CD4-positive, alpha-beta T cell treated with Interferon gamma for 1 hour (primary cell): ENCODE measurements at regions not wholly inside any gene's neighbourhood (a gene's known extent, or its start where the extent isn't known, plus 50 kb on each side); places are given as distances from the start of the nearest gene placed in this dataset.
"Not testable (repeated sequence)": the region's sequence is repeated elsewhere in the genome, so short reads cannot be mapped to it uniquely, and the experiment has no call there.

ENCODE experiments used
- DNase-seq: peaks from one replicate; pipeline ENCODE4 v3.0.0-alpha.2; 2020

DNA sequence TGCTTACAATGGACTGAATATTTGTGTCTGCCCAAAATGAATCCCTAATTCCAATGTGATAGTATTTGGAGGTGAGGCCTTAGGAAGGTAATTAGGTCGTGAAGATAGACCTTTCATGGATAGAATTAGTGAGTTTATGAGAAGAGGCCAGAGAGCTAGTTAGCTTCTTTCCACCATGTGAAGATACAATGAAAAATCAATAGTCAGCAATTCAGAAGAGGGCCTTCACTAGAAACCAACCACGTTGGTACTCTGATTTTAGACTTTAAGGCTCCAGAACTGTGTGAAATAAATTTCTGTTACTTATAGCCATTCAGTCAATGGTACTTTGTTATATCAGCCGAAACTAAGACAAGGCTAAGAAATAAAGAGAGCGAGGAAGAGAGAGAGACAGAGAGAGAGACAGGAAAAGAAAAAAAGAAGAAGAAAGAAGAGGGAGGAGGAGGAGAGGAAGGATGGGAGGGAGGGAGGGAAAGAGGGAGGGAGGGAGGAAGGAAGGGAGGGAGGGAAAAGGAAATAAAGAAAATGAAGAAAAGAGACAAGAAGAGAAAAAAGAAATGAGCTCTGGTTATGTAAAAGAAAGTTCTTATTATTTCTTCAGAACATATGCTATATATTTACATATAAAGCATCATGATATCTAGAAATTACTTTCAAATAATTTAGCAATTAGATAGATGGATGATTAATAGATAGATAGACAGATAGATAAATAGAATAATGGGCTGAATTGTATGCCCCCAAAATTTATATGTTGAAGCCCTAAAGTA is 1725.3 kb downstream of the EFNA5 start:
- DNase-seq: no peak

DNA sequence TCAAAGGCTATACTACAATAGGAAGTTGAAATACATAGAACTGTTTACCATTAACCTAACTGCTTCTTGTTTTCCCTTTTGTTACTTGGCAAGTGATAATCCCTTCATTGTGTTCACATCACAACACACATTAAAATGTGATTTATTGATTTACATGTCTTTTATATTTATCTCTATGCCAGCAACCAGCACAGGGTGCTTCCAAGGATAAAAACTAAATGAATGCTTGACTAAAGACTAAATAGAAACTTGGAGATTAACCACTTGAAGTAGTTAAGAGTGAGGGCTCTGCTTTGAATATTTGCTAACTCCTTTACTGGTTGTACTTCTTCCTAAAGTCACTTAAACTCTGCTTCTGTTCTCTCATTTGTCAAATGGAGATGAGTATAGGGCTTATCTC is 1730.6 kb downstream of the EFNA5 start:
- no peak for DNase-seq

DNA sequence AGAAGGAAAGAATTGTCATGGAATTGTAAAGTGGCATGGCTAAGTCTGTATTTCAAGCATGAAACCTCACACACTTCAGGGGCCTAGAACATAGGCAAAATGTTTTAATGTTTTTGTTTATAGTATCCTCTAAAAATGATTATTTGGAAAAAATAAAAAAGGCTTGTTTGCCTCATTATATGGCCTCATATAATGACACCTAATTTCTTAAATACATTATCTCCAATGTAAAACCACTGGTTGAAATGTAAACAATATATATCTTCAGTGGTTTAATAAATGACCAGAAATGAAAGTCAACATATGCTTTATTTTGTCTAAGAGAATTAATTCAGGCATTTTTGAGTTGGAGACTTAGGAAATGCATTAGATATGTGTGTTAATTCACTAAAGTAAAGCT is 1736.6 kb downstream of the EFNA5 start:
- DNase-seq: no peak

DNA sequence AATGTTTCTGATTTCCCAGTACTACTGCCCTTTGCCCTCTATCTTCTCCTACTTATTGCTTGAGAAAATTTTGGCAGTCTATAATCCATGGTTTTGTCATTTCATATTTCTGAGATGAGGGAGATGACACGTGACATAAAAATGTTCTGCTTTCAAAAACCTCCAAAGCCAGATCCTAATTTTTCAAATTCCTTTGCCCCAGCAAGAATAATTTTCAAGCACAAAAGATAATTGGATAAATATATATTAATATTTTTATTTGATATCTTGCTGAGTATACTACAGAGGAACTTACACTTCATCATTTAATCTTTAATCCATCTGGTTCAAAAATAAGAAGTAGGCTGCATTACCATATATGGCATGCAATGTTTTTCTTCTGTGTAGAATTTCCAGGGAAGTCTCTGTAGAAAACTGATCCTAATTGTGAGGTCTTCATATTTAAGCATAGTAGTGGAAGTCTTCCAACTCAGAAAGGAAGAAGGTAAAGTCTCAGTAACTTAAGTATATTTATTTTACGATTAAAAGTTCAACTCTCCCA is 1738.8 kb downstream of the EFNA5 start:
- DNase-seq: no peak

DNA sequence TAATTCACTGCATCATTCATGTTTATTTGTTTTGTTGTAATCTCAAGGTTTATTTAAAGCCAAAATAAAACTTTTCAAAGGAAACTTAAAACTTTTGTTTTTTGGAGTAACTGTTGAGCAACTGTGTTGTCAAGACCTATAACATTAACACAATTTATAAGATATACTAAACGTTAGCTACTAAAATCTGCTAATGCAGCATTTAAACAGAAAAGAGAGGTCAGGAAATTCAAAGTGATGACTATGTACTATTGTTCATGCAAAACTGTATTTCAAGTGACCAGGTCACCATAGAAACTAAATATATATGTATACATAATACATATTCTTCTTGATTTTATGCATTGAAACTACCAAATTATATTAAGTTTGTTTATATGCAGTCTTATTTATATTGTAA is 1740.9 kb downstream of the EFNA5 start:
- DNase-seq: no peak

DNA sequence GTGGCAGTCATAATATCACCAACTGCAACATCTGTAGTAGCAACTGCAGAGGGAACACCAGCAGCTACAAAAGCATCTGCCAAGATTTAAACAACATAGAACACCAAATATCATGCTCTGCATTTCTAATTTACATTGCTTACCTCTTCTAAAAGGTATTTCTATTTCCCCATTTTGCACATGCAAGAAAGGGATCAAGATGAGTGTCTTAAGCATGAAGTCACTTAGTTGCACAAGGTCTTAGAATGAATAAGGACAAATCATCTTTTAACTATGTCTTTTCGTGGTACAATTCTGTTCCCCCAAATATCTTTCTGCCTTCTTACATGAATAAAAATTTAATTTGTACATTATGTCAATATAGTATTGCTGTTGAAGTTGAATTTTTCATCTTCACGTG is 1746.4 kb downstream of the EFNA5 start:
- no peak for DNase-seq

DNA sequence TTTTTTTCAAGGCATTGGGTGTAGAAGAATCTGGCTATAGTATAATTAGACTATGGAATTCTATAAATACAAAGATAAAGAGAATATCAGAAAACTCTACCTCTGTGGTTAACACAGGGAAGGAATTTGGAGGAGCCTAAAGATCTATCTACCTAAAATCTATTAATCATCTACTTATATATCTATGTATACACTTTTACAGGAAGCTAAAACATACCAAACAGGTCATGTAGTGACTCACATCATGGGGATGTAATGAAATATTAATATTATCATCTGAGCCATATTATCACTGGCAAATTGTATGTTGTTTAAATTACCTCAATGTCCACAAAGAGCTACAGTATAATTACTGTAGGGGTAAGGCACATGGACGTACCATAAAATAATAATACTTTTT is 1748.2 kb downstream of the EFNA5 start:
- no peak for DNase-seq

DNA sequence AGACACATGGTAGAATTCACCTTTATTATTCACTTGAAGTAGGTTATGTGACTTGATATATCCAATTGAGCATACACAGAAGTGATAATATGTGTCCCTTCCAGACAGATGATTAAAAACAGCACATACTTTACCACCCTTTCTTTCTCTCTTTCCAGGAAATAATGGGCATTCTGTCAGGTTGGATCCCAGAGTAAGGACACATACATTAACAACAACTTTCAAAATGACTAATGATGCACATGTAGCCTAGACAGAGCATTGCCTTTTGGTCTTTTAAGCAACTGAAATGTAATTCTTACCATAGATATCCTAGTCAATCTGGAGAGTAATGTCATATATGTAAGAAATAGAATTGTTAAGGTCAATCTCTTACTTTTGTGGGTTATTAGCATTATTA is 1748.7 kb downstream of the EFNA5 start:
- DNase-seq: no peak

DNA sequence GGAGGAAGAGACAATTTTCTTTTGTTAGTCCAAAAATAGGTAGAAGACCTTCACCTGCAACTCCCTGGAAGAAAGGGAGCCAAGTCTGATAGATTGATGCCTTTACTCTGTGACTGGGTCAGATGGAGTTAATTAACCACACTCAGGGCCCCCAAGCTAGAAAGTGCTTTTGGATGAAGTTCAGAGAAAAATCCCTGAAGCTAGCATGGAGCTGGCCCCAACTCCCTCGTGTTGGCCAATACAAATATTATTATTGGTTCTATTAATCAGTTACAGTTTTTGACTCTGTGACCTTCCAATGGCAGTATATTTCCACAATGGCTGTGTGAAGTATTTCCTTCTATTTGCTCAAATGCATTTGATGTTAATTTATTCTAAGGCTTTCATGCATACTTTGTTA is 1753.5 kb downstream of the EFNA5 start:
- no peak for DNase-seq

DNA sequence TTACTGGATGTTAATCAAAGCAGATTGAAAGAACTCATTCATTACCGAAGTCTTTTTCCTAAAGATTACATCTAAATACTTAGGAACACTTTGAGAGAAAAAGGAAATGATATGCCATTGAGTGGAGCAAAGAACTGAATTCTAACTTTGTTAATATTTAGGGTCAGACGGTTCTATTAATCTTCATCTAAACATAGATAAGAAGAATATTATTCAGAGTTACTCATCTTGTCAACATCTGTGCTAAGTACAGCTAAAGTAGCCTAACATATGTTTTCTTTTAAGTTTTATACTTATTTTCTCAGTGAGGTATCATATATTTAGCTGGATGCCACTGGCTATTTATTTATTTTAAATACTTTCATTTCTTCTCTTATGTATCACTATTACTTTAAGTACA is 1763.7 kb downstream of the EFNA5 start:
- no peak for DNase-seq

DNA sequence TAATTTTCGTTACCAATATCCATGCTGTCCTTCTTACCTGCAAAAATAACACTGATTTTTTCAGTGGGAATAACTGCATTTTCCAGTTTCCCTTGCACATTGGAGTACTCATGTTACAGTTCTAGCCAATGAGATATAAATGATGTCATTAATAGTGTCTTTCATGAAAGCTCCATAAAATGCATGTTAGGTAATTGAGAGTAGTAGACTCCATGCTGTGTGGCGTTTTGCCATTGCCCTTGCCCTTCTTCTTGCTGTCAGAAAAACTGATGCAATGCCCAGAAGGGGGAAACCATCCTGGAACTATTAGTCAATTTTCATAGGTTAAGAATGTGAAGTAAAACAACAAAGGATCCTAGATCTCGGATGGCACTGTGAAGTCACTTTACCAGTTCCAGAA is 1765.3 kb downstream of the EFNA5 start:
- no peak for DNase-seq

DNA sequence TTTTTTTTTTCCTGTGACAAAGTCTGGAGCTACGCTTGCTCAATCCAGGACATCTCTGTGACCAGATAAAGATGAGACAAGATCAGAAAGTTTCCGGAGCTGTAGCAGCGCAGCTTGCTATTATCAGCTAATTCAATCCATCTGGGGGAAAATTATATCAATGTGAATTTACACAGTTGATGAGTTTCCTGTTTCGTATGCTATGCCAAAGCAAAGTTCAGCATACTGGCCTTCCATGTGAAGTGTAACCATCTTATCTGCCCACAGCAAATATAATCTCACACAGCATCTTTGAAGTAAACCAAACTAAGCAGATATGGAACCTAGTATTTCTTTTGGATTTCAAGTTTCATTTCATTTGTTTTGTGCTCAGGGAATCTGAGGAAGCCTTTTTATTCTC is 1767.7 kb downstream of the EFNA5 start:
- DNase-seq: no peak

DNA sequence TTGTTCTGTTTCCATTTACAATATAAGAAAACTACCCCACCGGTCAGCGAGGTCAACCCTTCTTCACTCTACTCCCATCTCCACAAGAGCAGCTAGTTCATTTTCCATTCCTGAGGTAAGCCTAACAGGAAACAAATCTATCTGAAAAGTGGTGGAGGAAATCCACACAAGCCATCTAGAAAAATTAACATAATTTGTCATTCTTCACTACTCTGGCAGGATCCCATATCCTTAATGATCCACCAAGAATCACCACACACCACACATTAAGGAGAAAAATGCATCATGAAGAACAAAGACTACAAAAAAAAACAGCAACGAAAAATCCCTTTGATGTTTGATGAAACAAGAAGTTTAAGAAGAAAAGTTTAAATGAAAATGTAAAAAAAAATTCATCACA is 1771.0 kb downstream of the EFNA5 start:
- no peak for DNase-seq

DNA sequence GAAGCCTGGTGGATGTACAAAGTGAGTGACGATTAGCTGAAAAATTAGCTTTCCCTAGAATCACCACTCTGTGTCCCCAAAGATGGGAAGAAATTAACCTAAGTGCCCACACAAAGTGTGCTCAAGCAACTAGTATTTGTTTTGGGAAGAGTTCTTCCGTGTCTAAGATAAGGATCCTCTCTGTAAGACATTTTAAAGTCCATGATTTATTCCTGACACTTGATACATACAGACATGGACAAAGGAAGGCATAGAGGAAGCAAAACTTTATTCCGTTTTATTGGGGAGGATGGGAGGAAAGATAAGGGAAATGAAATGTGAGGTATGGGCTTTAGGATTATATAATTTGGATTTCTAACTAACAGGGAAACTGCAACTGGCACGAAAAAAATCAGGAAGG is 1772.6 kb downstream of the EFNA5 start:
- DNase-seq: no peak

DNA sequence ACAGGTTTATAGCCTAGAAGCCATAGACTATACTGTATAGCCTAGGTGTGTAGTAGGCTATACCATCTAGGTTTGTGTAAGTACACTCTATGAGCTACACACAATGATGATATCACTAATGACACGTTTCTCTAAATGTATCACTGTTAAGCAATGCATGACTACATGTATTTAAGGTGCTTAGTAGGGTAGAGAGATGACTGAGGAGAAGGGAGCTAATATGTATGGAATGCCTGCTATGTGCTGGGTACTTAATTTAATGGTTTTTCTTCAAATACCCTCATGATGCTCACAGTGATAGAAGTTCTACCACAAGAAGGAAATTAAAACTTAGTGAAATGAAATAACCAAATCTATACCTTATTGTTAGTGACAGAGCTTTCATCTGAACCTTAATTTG is 1785.5 kb downstream of the EFNA5 start:
- no peak for DNase-seq

DNA sequence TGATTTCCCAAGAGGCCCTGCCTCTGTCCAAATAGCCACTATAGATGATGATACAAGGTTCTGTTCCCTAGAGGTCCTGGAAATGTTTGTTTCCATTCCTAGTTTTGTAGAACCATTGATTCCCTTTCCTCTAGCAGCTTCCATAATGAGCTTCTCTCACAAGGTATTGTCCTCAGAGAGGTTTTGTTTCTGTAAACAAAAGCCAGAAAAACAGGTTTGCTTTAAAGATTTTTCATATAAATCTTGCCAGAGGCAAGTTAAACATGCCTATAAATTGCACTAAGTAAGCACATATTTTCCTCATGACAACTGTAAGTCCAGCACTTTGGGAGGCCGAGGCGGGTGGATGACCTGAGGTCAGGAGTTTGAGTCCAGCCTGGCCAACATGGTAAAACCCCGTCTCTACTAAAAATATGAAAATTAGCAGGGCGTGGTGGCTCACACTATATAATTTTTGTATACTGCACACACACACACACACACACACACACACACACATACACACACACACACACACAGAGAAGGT is 1787.7 kb downstream of the EFNA5 start:
- no peak for DNase-seq

DNA sequence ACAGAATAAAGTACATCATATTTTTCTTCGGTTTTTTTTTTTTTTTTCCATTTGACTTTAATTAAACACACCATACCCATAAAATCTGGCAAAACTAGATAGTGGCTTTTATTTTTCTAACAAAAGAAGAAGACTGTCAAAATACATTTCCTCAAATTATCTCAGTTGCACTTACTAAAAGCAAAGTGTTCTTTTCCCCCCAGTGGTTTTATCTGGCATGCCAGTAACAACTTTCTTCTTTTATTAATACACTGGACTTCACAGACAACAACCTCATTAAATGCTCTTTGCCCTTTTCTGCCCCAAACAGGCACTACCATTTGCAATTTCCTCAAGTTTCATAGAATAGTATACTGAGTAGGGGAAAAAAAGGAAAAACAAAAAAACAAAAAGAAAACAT is 1792.3 kb downstream of the EFNA5 start:
- no peak for DNase-seq

DNA sequence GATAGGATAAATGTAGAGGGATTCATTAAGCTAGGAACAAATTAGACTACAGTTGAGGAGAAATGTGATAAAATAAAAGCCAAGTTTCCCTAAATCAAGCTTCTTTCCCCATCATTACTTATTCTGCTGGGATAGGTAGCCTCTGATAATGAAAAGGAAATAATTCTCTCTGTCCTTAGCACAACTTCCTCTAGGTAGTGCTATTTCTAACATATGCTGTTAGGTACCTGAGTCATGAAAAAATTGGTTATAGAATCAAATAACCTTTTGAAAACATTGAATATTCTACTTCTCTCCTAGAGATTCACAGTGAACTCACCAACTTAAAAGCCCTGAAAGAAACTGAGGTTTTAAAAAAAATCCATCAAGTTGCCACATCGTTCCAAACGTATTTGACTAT is 1793.1 kb downstream of the EFNA5 start:
- no peak for DNase-seq

DNA sequence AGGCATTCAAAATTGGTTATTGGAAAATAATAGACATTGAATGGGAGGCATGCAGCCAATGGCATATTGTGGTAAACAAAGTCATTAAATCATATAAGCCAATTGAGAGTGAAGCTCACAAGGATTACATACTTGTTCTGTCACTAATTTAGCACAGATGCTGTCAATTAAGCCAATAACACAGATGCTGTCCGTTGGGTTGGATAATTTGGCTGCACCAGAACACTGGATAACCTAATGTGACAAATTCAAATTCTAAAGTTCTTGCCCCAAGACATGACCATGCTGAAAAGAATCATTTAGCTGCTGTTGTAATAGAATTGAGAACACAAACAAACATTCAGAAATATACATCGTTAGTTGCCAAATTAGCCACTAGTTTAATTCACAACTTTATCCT is 1796.4 kb downstream of the EFNA5 start:
- DNase-seq: no peak

DNA sequence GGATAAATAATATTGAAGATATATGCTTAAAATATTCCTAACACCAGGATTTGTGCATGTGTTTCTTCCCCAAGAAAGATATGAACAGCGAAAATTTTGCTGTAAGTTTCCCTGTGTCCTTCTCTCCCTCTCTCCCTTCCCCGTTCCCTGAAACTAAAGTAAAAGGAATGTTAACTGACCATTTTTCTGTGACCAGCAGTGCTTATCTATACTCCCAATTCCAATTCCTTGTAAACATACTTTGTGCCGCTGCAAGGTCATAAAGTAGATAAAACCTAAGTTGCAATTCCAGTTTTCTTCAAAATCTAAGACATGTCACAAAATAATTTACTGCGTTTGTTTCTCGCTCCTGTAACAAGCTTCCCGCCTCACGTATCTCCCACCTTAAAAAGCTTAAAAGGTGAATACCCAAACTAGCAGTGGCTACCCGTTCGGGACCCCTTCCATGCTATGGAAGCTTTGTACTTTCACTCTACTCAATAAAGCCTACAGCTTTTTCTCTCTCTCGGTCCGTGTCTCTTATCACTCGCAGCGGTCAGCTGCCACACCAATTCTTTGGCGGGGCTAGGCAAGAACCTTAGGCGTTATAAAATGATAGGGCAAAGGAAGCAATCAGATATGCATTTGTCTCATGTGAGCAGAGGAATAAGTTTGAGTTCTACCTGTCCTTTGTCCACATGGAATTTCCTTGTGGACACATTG is 1798.0 kb downstream of the EFNA5 start:
- DNase-seq: no peak

DNA sequence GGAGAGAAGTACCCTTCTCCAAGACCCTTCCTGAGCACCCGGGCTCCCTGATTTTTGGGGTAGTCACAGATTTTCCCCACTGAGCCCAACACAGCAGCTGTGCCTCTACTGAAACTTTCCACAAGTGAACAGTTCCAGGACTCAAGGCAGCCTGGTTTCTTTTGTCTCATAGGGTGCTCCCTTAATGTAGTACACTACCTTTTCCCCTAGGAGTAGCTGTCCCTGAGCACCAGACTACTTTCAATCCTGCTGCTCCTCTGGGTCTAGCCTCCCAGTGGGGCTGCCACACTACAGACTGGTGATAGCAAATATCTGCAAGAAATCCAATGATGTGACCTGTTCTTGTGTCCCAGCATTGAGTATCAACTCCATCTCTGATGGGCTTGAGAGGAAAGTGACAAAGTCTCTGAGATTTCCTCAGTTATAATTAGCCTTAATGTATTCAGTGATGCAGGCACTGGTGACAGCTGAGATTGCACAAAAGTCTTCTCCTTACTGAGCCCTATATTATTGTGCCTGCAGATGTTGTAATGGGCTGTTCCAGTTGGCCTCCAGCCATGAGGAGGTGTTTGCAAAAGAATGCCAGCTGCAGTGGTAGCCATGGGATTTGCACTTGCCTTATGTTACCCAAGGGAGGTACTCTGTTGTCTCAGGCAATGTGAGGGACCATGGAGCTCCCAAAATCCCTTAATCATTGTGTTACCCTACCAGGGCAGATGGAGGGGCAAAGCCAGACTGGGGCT is 1802.5 kb downstream of the EFNA5 start:
- DNase-seq: no peak

DNA sequence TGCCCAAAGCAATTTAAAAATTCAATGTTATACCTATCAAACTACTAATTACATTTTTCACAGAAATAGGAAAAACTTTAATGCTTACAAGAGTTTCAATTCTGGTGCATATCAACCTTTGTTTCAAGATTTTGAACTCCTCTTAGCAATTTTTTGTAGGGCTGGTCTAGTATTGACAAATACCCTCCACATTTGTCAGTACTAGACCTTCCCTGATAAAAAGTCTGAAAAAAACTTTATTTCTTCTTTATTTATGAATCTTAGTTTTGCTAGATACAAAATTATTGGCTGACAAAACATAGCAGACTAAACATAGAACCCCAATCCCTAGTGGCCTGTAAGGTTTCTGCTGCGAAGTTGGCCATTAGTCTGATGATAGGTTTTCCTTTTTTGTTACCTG is 1804.9 kb downstream of the EFNA5 start:
- DNase-seq: no peak

DNA sequence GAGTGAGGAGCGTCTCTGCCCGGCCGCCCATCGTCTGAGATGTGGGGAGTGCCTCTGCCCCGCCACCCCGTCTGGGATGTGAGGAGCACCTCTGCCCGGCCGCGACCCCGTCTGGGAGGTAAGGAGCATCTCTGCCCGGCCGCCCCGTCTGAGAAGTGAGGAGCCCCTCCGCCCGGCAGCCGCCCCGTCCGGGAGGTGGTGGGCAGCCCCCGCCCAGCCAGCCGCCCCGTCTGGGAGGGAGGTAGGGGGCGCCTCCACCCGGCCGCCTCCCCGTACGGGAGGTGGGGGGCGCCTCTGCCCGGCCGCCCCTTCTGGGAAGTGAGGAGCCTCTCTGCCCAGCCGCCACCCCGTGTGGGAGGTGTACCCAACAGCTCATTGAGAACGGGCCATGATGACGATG is 1811.4 kb downstream of the EFNA5 start:
- not testable (repeated sequence) for DNase-seq

DNA sequence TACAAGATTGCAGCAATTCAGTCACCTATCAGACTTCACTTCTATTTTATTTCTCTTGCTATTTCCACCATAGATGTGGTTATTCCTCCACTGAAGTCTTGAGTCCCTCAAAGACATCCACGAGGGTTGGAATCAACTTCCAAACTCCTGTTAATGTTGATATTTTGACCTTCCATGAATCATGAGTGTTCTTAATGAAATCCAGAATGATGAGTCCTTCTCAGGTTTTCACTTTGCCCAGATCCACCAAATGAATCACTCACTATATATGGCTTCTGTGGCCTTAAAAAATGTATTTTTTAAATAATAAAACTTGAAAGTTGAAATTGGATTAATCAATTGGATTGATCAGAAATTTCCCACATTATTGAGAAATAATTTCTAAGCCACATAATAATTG is 1821.0 kb downstream of the EFNA5 start:
- DNase-seq: no peak
